Caco-2 (cell line): ENCODE measurements at regions not wholly inside any gene's neighbourhood (a gene's known extent, or its start where the extent isn't known, plus 50 kb on each side); places are given as distances from the start of the nearest gene placed in this dataset.

Experiments
- BruUV-seq: library from RNA; stranded (reverse); fragments of 400-500 nt; replicated peaks from 2 replicates; lab custom pipeline; 2021; lab: Mats Ljungman, UMichigan
- CTCF ChIA-PET: fragments of 300-600 bp; sonication (Branson Sonifier 250); formaldehyde crosslinking; loops from one replicate; lab custom pipeline; 2022; ENCODE audit warnings: antibody characterized with exemption; lab: Charles Lee
- POLR2A ChIA-PET: fragments of 300-600 bp; sonication (Branson Sonifier 250); formaldehyde crosslinking; loops from one replicate; lab custom pipeline; 2022; ENCODE audit warnings: antibody characterized with exemption; lab: Charles Lee
- DNase-seq, 2 experiments: peaks; one replicate each; pipeline versions ENCODE4 v3.0.0 to v3.0.0-alpha.2; 2020 to 2022
- H3K27me3 ChIP-seq: replicated peaks from 2 replicates; pipeline ENCODE4 v1.6.0; 2011; ENCODE audit warnings: low read length; ENCODE audit not compliant: control insufficient read depth, insufficient read depth
- H3K36me3 ChIP-seq: 2 replicates; pipeline ENCODE4 v1.5.1; 2011; ENCODE audit warnings: low read length; ENCODE audit not compliant: control insufficient read depth, insufficient read depth
- H3K4me1 ChIP-seq: fragments of 250-450 bp; sonication (Bioruptor Pico); 2 replicates; pipeline ENCODE4 v1.5.1; 2020; ENCODE audit warnings: mild to moderate bottlenecking
- H3K4me3 ChIP-seq: 2 replicates; pipeline ENCODE4 v1.5.1; 2011; ENCODE audit warnings: low read depth, mild to moderate bottlenecking, control low read depth, low read length
- H3K9me3 ChIP-seq: fragments of 250-450 bp; sonication (Bioruptor Pico); 2 replicates; pipeline ENCODE4 v1.5.1; 2020; ENCODE audit warnings: mild to moderate bottlenecking, moderate library complexity
- H3K27ac Mint-ChIP-seq: one replicate; pipeline ENCODE4 v1.8.0; 2022; ENCODE audit warnings: mixed read lengths; ENCODE audit not compliant: unreplicated experiment
- H3K27me3 Mint-ChIP-seq: one replicate; pipeline ENCODE4 v1.8.0; 2022; ENCODE audit warnings: mixed read lengths; ENCODE audit not compliant: insufficient read depth, unreplicated experiment
- H3K36me3 Mint-ChIP-seq: one replicate; pipeline ENCODE4 v1.8.0; 2022; ENCODE audit warnings: mild to moderate bottlenecking, mixed read lengths; ENCODE audit not compliant: insufficient read depth, unreplicated experiment
- H3K4me1 Mint-ChIP-seq: one replicate; pipeline ENCODE4 v1.8.0; 2022; ENCODE audit warnings: low read depth, mixed read lengths; ENCODE audit not compliant: unreplicated experiment
- H3K4me3 Mint-ChIP-seq: one replicate; pipeline ENCODE4 v1.8.0; 2022; ENCODE audit warnings: mild to moderate bottlenecking, moderate library complexity, mixed read lengths; ENCODE audit not compliant: unreplicated experiment
- H3K9me3 Mint-ChIP-seq: one replicate; pipeline ENCODE4 v1.8.0; 2022; ENCODE audit warnings: mixed read lengths; ENCODE audit not compliant: unreplicated experiment
- intact Hi-C: fragments of 100-400 bp; cut with micrococcal nuclease; formaldehyde crosslinking; loops from one replicate; pipeline ENCODE4 v1.10.0; 2022; ENCODE audit not compliant: unreplicated experiment
- TF ChIP-seq, protein P1 (sequence below), 2 experiments: fragments of 200-600 bp in 1 of 2; IDR thresholded peaks; 1 replicate in 1 of 2; 2 replicates in 1 of 2; pipeline versions ENCODE4 v1.5.1 to v1.8.0; 2011 to 2022; ENCODE audit warnings: antibody characterized with exemption in 1 of 2, control low read depth in 1 of 2, inconsistent platforms in 1 of 2, low read depth in 1 of 2, low read length in 1 of 2, mild to moderate bottlenecking in 1 of 2, moderate library complexity in 1 of 2; ENCODE audit not compliant: insufficient read depth in 1 of 2, severe bottlenecking in 1 of 2, unreplicated experiment in 1 of 2

DNA sequence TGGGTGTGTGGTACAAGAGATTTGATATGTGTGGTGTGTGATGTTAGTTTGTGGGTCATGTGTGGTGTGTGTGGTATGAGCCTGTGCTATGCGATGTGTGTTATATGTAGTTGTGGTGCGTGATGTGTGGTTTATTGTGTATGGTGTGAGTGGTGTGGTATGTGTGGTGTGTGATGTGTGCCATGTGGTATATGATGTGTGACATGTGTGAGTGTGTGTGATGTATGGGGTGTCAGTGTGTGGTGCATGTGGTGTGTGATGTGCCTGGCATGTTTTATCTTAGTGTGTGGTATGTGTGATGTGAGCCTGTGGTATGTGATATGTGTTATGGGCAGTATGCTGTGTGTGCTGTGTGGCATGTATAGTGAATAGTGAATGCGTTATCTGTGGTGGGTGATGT is 273.0 kb upstream of the IRX1 start:
- H3K4me3 Mint-ChIP-seq = no peak overlapping the region
- DNase-seq = no peak
- TF ChIP-seq, protein P1, sequence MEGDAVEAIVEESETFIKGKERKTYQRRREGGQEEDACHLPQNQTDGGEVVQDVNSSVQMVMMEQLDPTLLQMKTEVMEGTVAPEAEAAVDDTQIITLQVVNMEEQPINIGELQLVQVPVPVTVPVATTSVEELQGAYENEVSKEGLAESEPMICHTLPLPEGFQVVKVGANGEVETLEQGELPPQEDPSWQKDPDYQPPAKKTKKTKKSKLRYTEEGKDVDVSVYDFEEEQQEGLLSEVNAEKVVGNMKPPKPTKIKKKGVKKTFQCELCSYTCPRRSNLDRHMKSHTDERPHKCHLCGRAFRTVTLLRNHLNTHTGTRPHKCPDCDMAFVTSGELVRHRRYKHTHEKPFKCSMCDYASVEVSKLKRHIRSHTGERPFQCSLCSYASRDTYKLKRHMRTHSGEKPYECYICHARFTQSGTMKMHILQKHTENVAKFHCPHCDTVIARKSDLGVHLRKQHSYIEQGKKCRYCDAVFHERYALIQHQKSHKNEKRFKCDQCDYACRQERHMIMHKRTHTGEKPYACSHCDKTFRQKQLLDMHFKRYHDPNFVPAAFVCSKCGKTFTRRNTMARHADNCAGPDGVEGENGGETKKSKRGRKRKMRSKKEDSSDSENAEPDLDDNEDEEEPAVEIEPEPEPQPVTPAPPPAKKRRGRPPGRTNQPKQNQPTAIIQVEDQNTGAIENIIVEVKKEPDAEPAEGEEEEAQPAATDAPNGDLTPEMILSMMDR (IDR thresholded peaks at IDR 0.05; ENCODE audit: insufficient read depth in 1 of 2, low read depth in 1 of 2, low read length in 1 of 2, severe bottlenecking in 1 of 2, unreplicated experiment in 1 of 2) = no peak
- intact Hi-C loops = no loop called here
- no peaks in the 10 kb centered on the region for H3K4me1 Mint-ChIP-seq
- ChIA-PET CTCF (no interaction called here), POLR2A (no interaction called here)
- Histone ChIP-seq H3K4me1 (no peaks in the 10 kb centered on the region), H3K27me3 (no peaks in the 10 kb centered on the region), H3K9me3 (peaks cover 15% of the 10 kb centered on the region; the same call in 1 of the 2 replicates), H3K36me3 (no peaks in the 10 kb centered on the region), H3K4me3 (no peak overlapping the region)
- H3K36me3 Mint-ChIP-seq = no peaks in the 10 kb centered on the region
- no peaks in the 10 kb centered on the region for H3K27me3 Mint-ChIP-seq
- no peaks in the 10 kb centered on the region for H3K9me3 Mint-ChIP-seq
- BruUV-seq = no TSS peak
- H3K27ac Mint-ChIP-seq = no peak overlapping the region

DNA sequence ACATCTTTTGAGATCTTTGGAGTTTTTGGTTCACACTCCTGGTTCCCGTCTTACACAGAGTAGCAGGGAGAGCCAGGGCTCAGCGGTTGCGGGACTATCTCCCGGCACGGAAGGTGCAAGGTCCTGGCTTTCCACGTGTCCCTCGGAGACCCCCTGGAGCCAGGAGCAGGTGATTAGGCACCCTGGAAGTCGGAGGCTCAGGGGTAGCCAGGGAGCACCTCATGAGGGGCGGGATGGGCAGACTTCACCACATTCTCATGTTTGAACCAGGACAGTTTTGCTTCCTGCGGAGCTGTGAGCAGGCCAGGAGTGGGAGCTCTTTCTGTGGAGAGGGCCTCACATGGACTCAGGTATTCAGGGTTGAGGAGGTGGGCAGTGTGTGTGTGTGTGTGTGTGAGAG is 273.7 kb upstream of the IRX1 start:
- H3K36me3 Mint-ChIP-seq = no peaks in the 10 kb centered on the region
- no peaks in the 10 kb centered on the region for H3K4me1 ChIP-seq
- H3K27ac Mint-ChIP-seq = no peak overlapping the region
- no peak overlapping the region for H3K4me3 ChIP-seq
- ChIA-PET POLR2A (no interaction called here), CTCF (no interaction called here)
- TF ChIP-seq, protein P1 (IDR thresholded peaks at IDR 0.05; ENCODE audit: insufficient read depth in 1 of 2, low read depth in 1 of 2, low read length in 1 of 2, severe bottlenecking in 1 of 2, unreplicated experiment in 1 of 2) = no peak
- no peaks in the 10 kb centered on the region for H3K9me3 Mint-ChIP-seq
- no peaks in the 10 kb centered on the region for H3K27me3 ChIP-seq
- no peak overlapping the region for H3K4me3 Mint-ChIP-seq
- no TSS peak for BruUV-seq
- no peaks in the 10 kb centered on the region for H3K36me3 ChIP-seq
- H3K27me3 Mint-ChIP-seq = no peaks in the 10 kb centered on the region
- intact Hi-C loops = no loop called here
- peaks cover 15% of the 10 kb centered on the region; the same call in 1 of the 2 replicates for H3K9me3 ChIP-seq
- no peaks in the 10 kb centered on the region for H3K4me1 Mint-ChIP-seq
- no peak for DNase-seq

DNA sequence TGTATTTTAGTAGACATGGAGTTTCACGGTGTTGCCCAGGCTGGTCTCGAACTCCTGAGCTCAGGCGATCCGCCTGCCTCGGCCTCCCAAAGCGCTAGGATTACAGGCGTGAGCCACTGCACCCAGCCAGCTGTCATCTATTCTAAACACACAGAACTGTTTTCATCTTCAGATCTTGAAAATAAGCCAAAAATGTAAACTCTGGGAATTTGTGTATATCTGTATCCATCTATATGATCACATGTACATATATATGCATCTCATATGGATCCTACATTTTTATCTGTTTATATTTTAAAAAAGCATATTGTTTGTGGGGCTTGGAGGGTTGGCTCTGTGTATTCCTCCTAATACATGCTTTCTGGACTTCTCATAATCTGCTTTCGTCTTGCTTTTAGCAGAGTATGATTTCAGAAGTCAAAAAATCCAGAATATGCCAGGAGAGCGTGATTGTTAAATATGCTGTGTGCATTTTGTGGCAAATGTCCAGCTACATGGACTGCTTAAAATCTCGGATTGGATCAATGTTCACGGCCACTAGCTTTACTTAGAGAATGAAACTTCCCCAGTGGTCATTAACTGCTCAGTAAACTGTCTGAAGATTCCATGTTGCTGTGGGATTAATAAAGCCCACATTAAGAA is 274.4 kb upstream of the IRX1 start:
- Mint-ChIP-seq H3K27me3 (no peaks in the 10 kb centered on the region), H3K27ac (no peak overlapping the region)
- POLR2A ChIA-PET = no interaction called here

More for the DNA sequence above, 274.4 kb upstream of the IRX1 start:
- no peak overlapping the region for H3K4me3 Mint-ChIP-seq
- no peaks in the 10 kb centered on the region for H3K36me3 ChIP-seq
- H3K27me3 ChIP-seq = no peaks in the 10 kb centered on the region
- H3K4me3 ChIP-seq = no peak overlapping the region
- intact Hi-C loops = no loop called here
- H3K4me1 ChIP-seq = no peaks in the 10 kb centered on the region
- no peaks in the 10 kb centered on the region for H3K4me1 Mint-ChIP-seq
- no TSS peak for BruUV-seq
- peaks cover 15% of the 10 kb centered on the region; the same call in 1 of the 2 replicates for H3K9me3 ChIP-seq
- CTCF ChIA-PET = no interaction called here
- no peak for DNase-seq
- no peaks in the 10 kb centered on the region for H3K36me3 Mint-ChIP-seq
- TF ChIP-seq, protein P1 (IDR thresholded peaks at IDR 0.05; ENCODE audit: insufficient read depth in 1 of 2, low read depth in 1 of 2, low read length in 1 of 2, severe bottlenecking in 1 of 2, unreplicated experiment in 1 of 2) = no peak
- no peaks in the 10 kb centered on the region for H3K9me3 Mint-ChIP-seq
